NCI-H2107 (cell line): ENCODE measurements at regions not wholly inside any gene's neighbourhood (a gene's known extent, or its start where the extent isn't known, plus 50 kb on each side); places are given as distances from the start of the nearest gene placed in this dataset.

Experiments used
- DNase-seq: peaks from one replicate; lab custom pipeline; 2025; lab: John Stamatoyannopoulos, UW

GRCh38 chr10:36114913-36115312 is 472.8 kb upstream of the FZD8 start:
- DNase-seq: no peak

- DNase-seq: no peak
These were observed 472.0 kb upstream of the FZD8 start for GRCh38 chr10:36114141-36114540.

DNA sequence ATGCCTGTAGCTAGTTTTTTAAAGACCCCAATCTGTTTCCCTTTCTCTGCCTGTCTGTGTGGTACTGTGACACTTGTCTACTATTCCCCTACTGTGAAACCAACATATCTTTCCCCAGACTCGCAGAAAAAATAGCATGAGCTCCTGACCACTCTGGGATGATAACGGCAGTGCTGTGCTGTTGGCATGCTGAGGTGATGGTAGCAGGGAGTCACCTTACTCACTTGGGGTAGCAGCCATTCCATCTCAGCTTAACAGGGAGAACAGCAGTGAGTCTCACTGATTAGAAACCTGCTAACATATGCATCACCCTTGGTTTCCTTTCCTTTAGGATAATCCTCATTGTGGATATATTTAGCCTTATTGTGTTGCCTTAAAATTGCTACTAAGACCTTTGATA is 469.6 kb upstream of the FZD8 start:
- DNase-seq: no peak

GRCh38 chr10:36110097-36110496 is 468.0 kb upstream of the FZD8 start:
- DNase-seq: no peak

DNA sequence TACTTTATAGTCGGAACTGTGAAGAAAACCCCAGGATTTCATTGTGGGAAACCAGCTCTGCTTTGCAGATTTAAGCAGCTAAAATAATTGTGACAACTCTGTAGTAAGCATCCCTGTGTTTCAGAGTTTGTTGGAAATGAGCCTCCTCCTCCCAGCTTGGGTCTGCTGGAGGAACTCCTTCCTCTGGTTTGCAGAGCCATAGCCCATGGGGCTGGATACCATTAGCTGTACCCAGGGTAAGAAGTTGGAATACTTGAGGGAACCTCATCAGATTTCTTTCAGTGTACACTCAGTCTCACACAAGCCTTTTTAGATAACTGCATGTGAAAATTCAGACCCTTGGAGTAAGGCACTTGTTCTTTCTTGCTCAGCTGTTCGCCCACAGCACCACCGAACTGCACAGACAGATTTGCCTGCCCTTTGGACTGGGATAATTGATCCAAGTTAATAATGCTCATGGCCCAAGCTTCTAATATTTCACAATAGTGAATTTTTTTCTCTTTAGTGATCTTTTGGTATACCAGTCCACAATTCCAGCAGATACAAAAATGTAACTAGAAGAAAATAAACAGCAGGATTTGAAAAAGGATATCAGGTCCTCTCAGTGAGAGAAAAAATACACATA is 467.4 kb upstream of the FZD8 start:
- DNase-seq: no peak

GRCh38 chr10:36097696-36098095 is 455.6 kb upstream of the FZD8 start:
- no peak for DNase-seq

- DNase-seq: no peak
These were observed 454.5 kb upstream of the FZD8 start for GRCh38 chr10:36096576-36096975.

GRCh38 chr10:36094096-36094495 is 452.0 kb upstream of the FZD8 start:
- DNase-seq: no peak

DNA sequence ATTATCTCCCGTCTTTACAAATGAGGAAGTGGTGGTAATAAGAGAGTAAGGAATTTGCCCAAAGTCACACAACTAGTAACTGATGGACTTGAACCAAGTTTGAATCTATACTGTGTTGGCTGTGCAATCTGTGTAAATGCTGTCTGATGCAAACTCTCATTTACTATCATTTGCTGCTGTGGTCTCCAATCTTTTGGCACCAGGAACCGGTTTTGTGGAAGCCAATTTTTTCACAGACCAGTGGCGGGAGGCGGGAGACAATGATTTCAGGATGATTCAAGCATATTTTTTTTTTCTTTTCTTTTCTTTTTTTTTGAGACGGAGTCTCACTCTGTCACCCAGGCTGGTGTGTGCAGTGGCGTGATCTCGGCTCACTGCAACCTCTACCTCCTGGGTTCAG is 450.0 kb upstream of the FZD8 start:
- no peak for DNase-seq

- no peak for DNase-seq
These were observed 448.9 kb upstream of the FZD8 start for GRCh38 chr10:36091007-36091406.

DNA sequence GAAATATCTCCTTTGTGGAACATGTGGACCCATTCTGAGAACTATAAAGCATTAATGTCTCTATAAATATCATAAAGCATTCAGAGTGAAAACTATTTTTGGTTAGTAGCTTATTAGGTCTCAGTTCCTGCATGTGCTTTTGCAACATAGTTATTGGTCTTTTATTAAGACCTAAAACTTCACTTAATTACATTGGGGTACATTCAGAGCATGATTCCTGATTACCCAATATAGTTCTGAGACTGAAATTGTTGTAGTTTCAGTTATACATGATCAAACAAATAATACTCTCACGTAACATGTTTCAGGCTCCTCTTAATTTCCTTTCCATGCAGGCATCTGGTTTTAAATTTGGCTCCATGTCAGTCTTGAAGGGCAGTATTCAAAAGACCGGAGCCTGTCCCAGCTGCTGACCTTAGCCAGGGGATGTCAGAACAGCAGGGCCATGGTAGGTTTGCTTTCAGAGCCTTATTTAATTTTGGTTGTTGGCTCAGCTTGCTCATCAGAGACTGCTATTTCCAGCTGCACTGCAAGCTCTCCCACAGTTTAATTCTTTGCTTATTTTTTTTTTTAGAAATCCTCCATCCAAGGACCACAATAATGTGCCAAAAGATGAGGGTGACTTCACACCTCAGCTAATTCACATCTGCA is 447.8 kb upstream of the FZD8 start:
- no peak for DNase-seq

GRCh38 chr10:36087006-36088005 is 445.2 kb upstream of the FZD8 start:
- no peak for DNase-seq

- DNase-seq: no peak
These were observed 433.1 kb upstream of the FZD8 start for GRCh38 chr10:36075196-36075595.

DNA sequence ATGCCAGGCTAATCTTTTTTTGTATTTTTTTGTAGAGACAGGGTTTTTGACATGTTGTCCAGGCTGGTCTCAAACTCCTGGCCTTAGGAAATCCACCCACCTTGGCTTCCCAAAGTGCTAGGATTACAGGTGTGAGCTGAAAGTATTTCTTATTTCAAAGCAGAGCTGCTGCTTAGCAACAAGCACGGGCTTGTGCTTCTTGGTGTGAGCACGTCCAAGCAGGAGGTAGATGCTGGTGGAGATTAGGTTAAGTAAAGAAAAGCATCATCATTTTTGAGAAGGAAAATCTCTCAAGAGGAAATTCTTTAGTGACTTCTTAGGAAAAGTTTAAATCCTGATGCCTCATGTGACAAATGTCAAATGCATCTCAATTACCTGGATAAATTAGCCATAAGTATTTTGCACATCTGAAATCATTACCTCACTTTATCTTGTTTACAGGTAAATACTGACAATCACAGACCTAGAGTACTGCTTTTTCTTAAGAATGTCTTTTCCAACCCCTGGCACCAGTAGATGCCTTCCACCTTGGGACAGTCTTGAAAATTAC is 431.8 kb upstream of the FZD8 start:
- DNase-seq: no peak

GRCh38 chr10:36068542-36068941 is 426.4 kb upstream of the FZD8 start:
- DNase-seq: no peak

DNA sequence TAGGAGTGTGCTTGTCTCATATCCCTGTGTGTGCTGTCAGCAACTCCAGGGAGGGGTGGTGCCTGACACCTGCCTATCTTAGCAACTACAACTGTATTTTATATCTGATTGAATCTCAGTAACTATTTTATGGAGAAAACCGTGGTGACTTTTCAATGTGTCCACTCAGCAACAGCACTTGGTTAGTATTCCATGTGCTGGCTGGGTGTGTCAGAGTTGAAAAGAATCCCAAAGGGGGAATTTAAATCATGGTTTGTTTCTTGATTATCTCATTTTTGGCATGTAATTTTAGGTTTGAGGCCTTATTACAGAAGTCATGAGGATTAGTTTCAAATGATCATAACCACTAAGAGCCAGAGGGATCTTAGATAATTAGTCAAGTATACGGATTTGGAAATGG is 425.7 kb upstream of the FZD8 start:
- DNase-seq: no peak

GRCh38 chr10:36066850-36067249 is 424.8 kb upstream of the FZD8 start:
- no peak for DNase-seq

GRCh38 chr10:36066102-36066501 is 424.0 kb upstream of the FZD8 start:
- no peak for DNase-seq

- no peak for DNase-seq
These were observed 421.3 kb upstream of the FZD8 start for GRCh38 chr10:36063396-36063795.

- DNase-seq: no peak
These were observed 415.6 kb upstream of the FZD8 start for GRCh38 chr10:36057731-36058130.

DNA sequence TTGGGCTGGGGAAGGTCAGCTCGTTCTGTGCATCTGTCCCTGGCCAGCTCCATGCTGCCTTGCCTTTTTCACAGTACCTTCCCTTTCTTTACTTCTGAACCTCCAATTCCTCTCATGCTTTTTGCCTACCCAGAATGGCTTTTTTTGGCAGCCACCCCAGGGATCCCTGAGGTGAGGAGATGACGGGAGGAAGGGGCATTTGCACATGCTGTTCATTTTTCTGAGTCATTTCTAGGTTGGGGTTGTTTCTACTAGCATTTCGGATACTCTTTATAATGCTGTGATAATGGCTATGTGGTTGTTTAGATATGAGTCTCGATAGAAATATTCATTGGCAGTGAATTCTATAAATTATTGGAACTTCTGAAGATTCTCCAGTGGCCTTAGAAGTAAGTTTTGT is 415.1 kb upstream of the FZD8 start:
- DNase-seq: no peak

- DNase-seq: no peak
These were observed 411.7 kb upstream of the FZD8 start for GRCh38 chr10:36053775-36054174.

- no peak for DNase-seq
These were observed 411.2 kb upstream of the FZD8 start for GRCh38 chr10:36053271-36053670.
